Activated T-cell treated with anti-CD3 and anti-CD28 coated beads, Interleukin-2, amount 50 U/mL, for 4 hours (primary cell): ENCODE measurements at regions not wholly inside any gene's neighbourhood (a gene's known extent, or its start where the extent isn't known, plus 50 kb on each side); places are given as distances from the start of the nearest gene placed in this dataset.

Source experiments
- ATAC-seq, 2 donors: fragments of 200-7000 bp; cut with Tn5 transposase; one replicate each; pipeline ENCODE4 v1.10.0; 2021
- DNase-seq: peaks from one replicate; pipeline ENCODE4 v3.0.0-alpha.2; 2020
- H3K27me3 Mint-ChIP-seq: one replicate; pipeline ENCODE4 v1.8.0; 2021; ENCODE audit warnings: low read depth, mixed read lengths
- H3K36me3 Mint-ChIP-seq: one replicate; pipeline ENCODE4 v1.8.0; 2022; ENCODE audit warnings: mixed read lengths; ENCODE audit not compliant: insufficient read depth
- H3K4me1 Mint-ChIP-seq: one replicate; pipeline ENCODE4 v1.8.0; 2021; ENCODE audit warnings: low read depth, mixed read lengths
- H3K4me3 Mint-ChIP-seq: one replicate; pipeline ENCODE4 v1.8.0; 2021; ENCODE audit warnings: mild to moderate bottlenecking, moderate library complexity, mixed read lengths
- H3K9me3 Mint-ChIP-seq: one replicate; pipeline ENCODE4 v1.8.0; 2021; ENCODE audit warnings: mixed read lengths

DNA sequence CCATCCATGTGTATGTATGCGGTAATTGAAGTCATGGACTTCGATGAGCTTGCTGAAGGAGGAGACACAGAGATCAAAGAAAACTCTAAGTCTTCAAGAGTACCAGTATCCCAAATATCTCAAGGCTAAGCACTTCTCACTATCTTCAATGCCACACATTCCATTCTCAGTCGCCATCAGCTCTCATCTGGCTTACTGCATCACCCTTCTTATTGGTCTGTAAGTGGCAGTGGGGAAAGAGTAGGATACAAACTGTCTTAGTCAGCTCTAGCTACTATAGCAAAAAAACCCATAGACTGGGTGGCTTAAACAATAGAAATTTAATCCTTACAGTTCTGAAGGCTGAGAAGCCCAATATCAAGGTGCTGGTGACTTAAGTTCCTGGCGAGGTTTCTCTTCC is 218.7 kb downstream of the POSTN start:
- DNase-seq = no peak
- no peak for ATAC-seq
- Mint-ChIP-seq H3K9me3 (peaks cover 4% of the 10 kb centered on the region), H3K36me3 (no peaks in the 10 kb centered on the region), H3K4me1 (no peaks in the 10 kb centered on the region), H3K4me3 (no peak overlapping the region), H3K27me3 (no peaks in the 10 kb centered on the region)

DNA sequence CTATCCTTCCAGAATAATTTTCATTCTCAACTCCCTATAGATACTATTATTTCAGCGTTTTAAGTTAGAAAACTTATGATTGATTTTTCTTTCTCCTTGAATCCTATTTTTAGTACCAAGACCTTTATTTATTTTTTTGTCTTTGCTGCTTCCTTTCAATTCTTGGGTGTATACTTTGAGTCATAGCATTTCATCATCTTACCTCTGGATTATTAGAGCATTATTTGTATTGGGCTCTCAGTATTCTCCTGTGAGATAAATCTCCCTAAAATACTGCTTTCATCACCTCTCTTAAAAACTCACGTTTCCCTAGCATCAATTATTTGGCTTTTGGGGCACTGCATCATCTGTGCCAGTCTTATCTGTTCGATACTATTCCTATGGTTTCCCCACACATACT is 222.8 kb downstream of the POSTN start:
- DNase-seq (no peak), ATAC-seq (no peak)
- Mint-ChIP-seq H3K27me3 (no peaks in the 10 kb centered on the region), H3K4me3 (no peak overlapping the region), H3K9me3 (peaks cover 4% of the 10 kb centered on the region), H3K4me1 (no peaks in the 10 kb centered on the region), H3K36me3 (no peaks in the 10 kb centered on the region)

DNA sequence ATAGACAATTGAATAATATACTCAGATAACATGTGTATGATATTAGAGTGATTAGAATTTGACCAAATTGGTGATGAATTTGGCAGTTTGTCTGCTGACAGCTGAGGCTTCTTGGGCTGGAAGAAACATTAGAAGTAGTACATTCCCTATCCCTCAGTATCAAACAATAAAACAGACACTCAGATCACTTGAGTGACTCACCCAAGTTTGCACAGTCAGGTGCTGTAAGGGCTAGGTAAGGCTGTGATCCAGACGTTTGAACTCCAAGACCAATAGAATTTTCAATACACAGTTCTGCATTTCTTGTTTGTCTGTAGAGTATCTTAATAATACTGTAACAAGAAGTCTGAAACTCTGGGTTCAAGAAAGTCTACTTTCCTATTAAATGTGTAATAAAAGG is 223.5 kb downstream of the POSTN start:
- Mint-ChIP-seq H3K4me3 (no peak overlapping the region), H3K27me3 (no peaks in the 10 kb centered on the region), H3K4me1 (no peaks in the 10 kb centered on the region), H3K9me3 (no peaks in the 10 kb centered on the region), H3K36me3 (no peaks in the 10 kb centered on the region)
- no peak for ATAC-seq
- no peak for DNase-seq

DNA sequence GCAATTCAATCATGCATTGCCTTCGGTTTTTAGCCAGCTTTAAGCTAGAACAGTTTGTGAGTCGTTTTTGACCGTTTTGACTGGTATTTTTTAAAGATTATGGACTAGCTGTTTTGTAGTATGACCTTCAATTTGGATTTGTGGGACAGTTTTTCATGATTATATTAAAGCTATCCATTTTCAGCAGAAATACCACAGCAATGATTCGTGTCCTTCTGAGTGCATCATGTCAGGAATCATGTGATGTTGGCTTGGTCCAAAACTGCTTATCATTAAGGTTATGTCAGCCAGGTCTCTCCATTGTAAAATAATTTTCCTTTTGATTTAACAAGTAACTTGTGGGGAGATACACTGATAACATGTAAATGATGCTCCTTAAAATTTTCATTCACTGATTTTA is 229.0 kb downstream of the POSTN start:
- ATAC-seq = no peak
- Mint-ChIP-seq H3K4me1 (no peaks in the 10 kb centered on the region), H3K36me3 (no peaks in the 10 kb centered on the region), H3K4me3 (no peak overlapping the region), H3K9me3 (no peaks in the 10 kb centered on the region), H3K27me3 (no peaks in the 10 kb centered on the region)
- no peak for DNase-seq

DNA sequence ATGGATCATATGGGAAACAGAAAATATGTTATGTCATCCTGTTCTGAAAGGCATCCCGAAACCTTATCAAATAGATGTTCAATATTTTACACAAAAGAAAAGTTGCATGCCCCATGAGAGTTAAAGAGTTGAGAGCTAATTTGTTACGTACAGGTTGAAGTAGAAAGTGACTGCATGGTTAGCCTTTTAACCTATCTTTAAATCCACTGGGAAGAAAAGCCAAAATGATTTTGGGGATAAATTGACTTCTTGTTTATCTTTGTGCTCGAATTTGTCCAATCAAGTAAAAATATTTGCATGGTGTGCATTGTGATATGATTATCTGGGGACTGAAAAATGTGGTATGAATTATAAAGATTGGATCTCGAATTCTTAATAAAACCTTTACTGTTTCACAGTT is 230.1 kb downstream of the POSTN start:
- no peak for DNase-seq
- no peak for ATAC-seq
- Mint-ChIP-seq H3K4me3 (no peak overlapping the region), H3K27me3 (no peaks in the 10 kb centered on the region), H3K9me3 (no peaks in the 10 kb centered on the region), H3K4me1 (no peaks in the 10 kb centered on the region), H3K36me3 (no peaks in the 10 kb centered on the region)

DNA sequence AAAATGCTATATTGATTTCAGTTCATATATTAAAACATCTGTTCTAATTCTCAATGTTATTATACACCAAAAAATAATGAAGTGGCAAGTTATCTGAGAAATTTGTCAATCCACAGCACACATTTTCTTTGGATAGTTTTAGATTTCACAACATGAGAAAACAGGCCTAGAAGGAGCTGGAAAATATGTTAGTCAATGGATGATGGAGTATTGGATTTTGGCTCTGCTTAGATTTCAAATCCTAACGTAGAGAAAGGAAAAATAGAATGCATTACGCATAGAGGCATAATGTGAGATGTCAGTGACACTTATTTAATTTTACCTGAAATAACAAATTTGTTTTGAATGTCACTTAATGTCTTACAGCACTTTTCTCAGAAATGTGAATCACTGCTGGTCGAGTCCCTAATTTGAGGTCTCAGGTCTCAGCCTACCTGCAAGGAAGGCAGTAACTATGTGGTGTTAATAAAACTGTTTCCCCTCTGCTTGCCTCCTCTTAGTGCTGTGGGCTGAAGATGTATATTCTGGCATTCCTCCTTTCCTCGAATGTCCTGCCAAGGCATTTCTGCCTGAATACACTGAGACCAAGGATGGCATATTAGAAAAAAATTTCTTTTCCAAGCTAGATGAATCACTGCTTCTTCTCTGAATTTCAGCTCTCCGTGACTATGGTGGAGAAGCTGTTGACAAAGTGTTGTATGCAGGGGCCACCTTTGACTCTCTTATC is 232.4 kb downstream of the POSTN start:
- no peaks in the 10 kb centered on the region for H3K27me3 Mint-ChIP-seq

DNA sequence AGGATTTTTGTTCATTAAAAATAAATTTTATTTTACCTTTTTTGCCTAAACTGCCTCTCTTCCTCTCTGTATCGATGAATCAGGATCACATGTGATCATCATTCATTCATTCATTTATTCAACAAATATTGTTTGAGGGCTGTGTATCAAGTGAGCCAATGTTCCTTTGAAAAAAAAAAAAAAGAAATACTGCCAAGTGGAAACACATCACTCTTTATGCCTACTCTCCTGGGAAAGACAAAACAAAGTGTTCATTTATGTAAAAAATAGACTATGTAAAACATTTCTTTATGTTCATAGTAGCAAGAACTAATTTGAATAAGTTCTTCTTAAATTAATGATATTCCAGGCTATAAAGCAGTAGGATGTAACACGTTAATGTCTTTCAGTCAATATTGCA is 233.1 kb downstream of the POSTN start:
- Mint-ChIP-seq H3K4me3 (no peak overlapping the region), H3K36me3 (no peaks in the 10 kb centered on the region), H3K9me3 (no peaks in the 10 kb centered on the region), H3K4me1 (no peaks in the 10 kb centered on the region), H3K27me3 (no peaks in the 10 kb centered on the region)
- no peak for ATAC-seq
- DNase-seq = no peak

More for the DNA sequence above, 232.4 kb downstream of the POSTN start:
- Mint-ChIP-seq H3K36me3 (no peaks in the 10 kb centered on the region), H3K4me1 (no peaks in the 10 kb centered on the region), H3K4me3 (no peak overlapping the region), H3K9me3 (no peaks in the 10 kb centered on the region)
- no peak for ATAC-seq
- DNase-seq = no peak

DNA sequence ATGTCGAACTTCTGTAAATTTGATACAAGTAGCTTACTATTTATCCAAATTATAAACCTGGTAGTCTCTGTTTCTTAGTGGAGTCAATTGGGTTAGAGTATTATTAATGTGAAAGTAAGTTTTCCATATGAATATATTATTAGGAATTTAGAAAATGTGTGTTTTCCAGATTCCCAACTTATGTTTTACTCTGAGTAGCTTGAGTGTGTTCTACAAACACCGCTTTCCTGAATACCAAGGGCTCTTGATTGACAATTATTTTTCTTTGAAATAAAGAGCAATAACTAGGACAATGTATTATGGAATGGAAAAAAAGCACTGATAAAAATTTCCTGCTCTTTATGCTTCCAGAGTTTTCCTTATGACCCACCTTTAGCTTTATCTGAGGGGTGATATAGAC is 233.6 kb downstream of the POSTN start:
- Mint-ChIP-seq H3K4me3 (no peak overlapping the region), H3K36me3 (no peaks in the 10 kb centered on the region), H3K27me3 (no peaks in the 10 kb centered on the region), H3K4me1 (no peaks in the 10 kb centered on the region), H3K9me3 (no peaks in the 10 kb centered on the region)
- no peak for DNase-seq
- no peak for ATAC-seq

DNA sequence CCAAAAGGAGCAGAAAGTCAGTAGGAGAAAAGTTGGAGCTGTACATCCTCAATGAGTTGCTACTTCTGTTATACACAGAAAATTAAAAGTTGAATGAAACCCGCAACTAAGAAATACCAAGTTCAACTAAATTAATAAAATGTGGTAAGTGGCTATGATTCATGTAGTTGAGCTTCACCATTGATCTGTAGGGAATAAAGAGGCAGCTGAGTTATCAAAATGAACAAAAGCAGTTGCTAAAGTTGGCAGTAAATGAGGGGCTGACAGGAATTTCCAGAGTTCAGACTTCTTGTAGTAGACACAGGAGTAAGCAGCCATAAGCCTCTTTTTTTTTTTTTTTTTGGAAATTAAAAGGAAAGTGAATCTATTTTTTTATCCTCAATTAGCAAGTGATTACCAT is 234.6 kb downstream of the POSTN start:
- no peak for DNase-seq
- Mint-ChIP-seq H3K27me3 (no peaks in the 10 kb centered on the region), H3K4me3 (no peak overlapping the region), H3K36me3 (no peaks in the 10 kb centered on the region), H3K4me1 (no peaks in the 10 kb centered on the region), H3K9me3 (no peaks in the 10 kb centered on the region)
- ATAC-seq = no peak

DNA sequence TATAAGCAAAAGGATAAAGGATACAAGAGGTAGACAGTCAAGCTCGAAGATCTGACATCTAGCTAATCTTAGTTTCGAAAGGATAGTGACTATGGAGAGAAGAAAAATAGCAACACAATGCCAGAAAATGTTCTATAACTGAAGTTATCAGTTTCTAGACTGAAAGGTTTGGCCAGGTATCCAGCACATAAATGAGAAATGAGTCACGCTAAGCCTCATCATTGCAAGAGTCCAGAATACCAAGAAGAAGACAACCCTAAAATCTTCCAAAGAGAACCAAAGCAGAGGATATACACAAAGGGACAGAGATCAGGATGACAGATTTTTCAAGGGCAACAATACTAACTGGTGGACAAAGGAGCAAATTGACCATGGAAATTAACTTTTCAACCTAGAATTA is 237.0 kb downstream of the POSTN start:
- H3K4me3 Mint-ChIP-seq = no peak overlapping the region
- H3K27me3 Mint-ChIP-seq = no peaks in the 10 kb centered on the region
- no peak for ATAC-seq
- H3K36me3 Mint-ChIP-seq = no peaks in the 10 kb centered on the region
- no peak for DNase-seq
- H3K4me1 Mint-ChIP-seq = no peaks in the 10 kb centered on the region
- no peaks in the 10 kb centered on the region for H3K9me3 Mint-ChIP-seq

DNA sequence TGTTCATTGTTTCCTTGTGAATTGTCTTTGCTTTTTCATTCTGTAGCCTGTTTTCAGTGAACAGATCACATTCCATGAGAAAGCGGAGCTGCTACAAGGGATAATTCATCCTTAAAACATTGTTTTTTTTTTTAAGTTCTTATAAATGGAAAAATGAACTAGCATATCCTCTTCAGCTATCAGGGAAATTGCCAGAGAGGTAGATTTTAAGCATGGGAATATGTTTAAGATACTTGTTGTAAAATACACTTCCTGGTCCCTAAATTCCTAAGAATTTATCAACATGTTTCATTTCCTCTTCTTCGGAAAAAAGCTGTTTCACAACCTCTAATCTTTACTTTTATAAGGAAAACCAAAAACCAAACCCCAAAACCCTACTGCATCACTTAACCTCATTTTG is 238.0 kb downstream of the POSTN start:
- no peaks in the 10 kb centered on the region for H3K27me3 Mint-ChIP-seq
- no peaks in the 10 kb centered on the region for H3K36me3 Mint-ChIP-seq
- H3K9me3 Mint-ChIP-seq = no peaks in the 10 kb centered on the region
- ATAC-seq = no peak
- no peak overlapping the region for H3K4me3 Mint-ChIP-seq
- DNase-seq = no peak
- no peaks in the 10 kb centered on the region for H3K4me1 Mint-ChIP-seq

DNA sequence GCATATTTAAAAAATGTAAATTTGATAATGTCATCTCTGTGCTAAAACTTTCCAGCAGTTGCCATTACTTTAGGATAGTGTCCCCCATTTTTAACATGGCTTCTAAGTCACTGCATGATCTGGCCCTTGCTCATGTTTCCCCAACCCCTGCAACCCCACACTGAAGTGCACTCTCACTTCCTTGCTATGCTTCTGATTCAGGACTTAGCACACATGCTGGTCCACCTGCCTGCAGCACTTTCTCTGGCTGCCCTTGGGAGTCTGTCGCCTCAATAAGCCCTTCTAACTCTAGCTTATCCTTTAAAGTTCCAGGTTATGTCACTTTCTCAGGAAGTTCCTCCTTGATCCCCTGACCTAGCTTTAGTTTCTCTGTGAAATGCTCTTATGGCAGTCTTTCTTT is 241.0 kb downstream of the POSTN start:
- H3K9me3 Mint-ChIP-seq = no peaks in the 10 kb centered on the region
- no peak overlapping the region for H3K4me3 Mint-ChIP-seq
- H3K36me3 Mint-ChIP-seq = no peaks in the 10 kb centered on the region
- no peak for ATAC-seq
- DNase-seq = no peak
- no peaks in the 10 kb centered on the region for H3K4me1 Mint-ChIP-seq
- no peaks in the 10 kb centered on the region for H3K27me3 Mint-ChIP-seq

DNA sequence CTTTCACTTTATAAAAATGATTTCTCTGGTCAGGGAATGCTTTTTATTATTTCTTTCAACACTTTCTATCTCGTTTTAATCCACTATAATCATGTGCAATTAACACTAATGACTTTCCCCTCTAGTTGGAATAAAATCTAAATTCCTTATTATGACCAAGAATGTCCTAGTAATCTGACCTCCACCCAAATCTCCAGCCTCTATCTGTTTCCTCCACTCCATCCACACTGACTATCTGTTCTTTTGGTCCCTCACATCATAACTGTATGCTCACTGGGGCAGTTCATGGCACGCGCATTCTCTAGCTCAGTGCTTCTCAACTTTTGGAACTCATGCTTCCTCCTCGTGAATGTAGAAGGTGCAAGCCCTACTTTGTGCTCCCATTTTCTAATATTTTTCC is 244.7 kb downstream of the POSTN start:
- no peaks in the 10 kb centered on the region for H3K4me1 Mint-ChIP-seq
- no peaks in the 10 kb centered on the region for H3K27me3 Mint-ChIP-seq
- DNase-seq (no peak), ATAC-seq (no peak)
- H3K9me3 Mint-ChIP-seq = peaks cover under 1% of the 10 kb centered on the region
- no peak overlapping the region for H3K4me3 Mint-ChIP-seq
- H3K36me3 Mint-ChIP-seq = no peaks in the 10 kb centered on the region

DNA sequence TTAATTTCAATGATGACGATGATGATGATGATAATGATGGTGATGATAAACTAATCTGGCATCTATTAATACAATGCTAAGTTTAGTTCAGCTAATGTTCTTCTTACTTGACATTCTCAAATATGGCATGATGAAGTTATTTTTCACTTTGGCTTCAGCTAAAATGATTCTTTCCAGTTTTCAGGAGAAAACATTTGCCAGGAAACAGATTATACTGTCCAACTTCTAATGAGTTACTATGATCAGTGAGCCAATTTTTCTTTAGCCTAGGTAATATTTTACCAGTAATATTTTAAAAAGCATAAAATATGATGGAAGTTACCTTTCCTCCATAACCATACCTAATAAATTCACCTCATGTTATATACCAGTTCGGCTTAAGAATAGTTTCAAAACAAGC is 245.7 kb upstream of the CSNK1A1L start:
- H3K36me3 Mint-ChIP-seq = no peaks in the 10 kb centered on the region
- no peak overlapping the region for H3K4me3 Mint-ChIP-seq
- DNase-seq (no peak), ATAC-seq (no peak)
- no peaks in the 10 kb centered on the region for H3K27me3 Mint-ChIP-seq
- no peaks in the 10 kb centered on the region for H3K4me1 Mint-ChIP-seq
- peaks cover 5% of the 10 kb centered on the region for H3K9me3 Mint-ChIP-seq

DNA sequence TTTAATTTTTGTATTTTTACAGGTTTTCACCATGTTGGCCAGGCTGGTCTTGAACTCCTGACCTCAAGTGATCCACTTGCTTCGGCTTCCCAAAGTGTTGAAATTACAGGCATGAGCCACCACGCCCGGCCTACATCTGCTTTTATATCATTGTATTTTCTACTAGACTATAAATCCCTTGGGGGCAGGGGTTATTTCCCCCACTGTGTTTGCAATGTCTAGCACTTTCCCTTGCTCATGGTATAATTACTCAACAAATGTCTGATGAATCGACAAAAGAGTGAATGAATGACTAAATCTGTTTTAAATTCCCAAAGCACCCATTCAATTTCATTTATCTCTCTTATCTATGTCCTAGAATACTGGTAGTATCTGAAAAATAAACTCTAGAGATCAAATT is 244.5 kb upstream of the CSNK1A1L start:
- ATAC-seq = no peak
- DNase-seq = no peak
- Mint-ChIP-seq H3K36me3 (no peaks in the 10 kb centered on the region), H3K4me3 (no peak overlapping the region), H3K27me3 (no peaks in the 10 kb centered on the region), H3K4me1 (no peaks in the 10 kb centered on the region), H3K9me3 (peaks cover 5% of the 10 kb centered on the region)
